ENCODE measurements at regions not wholly inside any gene's neighbourhood (a gene's known extent, or its start where the extent isn't known, plus 50 kb on each side); places are given as distances from the start of the nearest gene placed in this dataset.

DNA sequence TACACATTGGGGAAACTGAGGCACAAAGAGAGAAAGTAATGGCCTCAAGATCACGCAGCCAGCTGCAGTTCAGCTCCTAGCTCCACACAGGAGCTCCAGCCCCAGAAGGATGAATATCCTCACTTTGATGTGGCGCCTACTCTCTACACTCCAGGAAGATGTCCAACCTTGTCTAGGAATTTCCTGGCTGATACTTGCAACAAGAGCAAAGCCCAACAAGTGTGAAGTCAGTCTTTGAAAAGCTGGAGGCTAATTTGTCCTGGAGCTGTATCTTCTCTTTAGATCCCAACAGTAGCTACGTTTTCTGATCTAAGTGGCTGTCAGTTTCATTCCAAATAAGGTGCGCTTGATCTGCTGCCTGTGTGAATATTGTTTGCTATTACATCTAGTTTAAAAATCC lies 344.9 kb downstream of the PTPRU start:
- TF ChIP-seq YY1 (IDR thresholded peaks at IDR 0.05; ENCODE audit: insufficient read depth, insufficient read length) (no peak), ZNF274 (IDR thresholded peaks at IDR 0.05; ENCODE audit: low read depth, low read length) (no peak), SUZ12 (IDR thresholded peaks at IDR 0.05; ENCODE audit: extremely low read depth, insufficient read depth, insufficient read length) (no peak)

Data from NT2/D1 (cell line).